Activated CD8-positive, alpha-beta T cell treated with anti-CD3 and anti-CD28 coated beads for 36 hours (primary cell): ENCODE measurements at regions not wholly inside any gene's neighbourhood (a gene's known extent, or its start where the extent isn't known, plus 50 kb on each side); places are given as distances from the start of the nearest gene placed in this dataset.
A peak's percentile ranks its signal among the peaks of the same experiment; 100 is the strongest.

ENCODE experiments used
- ATAC-seq: fragments of 200-7000 bp; cut with Tn5 transposase; one replicate; pipeline ENCODE4 v1.10.0; 2021; ENCODE audit warnings: mild to moderate bottlenecking, moderate library complexity
- CTCF ChIA-PET: fragments of 350-600 bp; sonication (Branson Sonifier 250); formaldehyde crosslinking; loops from one replicate; lab custom pipeline; 2021; ENCODE audit warnings: antibody characterized with exemption; lab: Charles Lee
- POLR2A ChIA-PET: fragments of 350-600 bp; sonication (Branson Sonifier 250); formaldehyde crosslinking; loops from one replicate; lab custom pipeline; 2021; ENCODE audit warnings: antibody characterized with exemption; lab: Charles Lee
- DNase-seq: peaks from one replicate; pipeline ENCODE4 v3.0.0-alpha.2; 2020
- H3K27ac Mint-ChIP-seq: one replicate; pipeline ENCODE4 v1.8.0; 2021; ENCODE audit warnings: mild to moderate bottlenecking, mixed read lengths
- H3K27me3 Mint-ChIP-seq: one replicate; pipeline ENCODE4 v1.8.0; 2021; ENCODE audit warnings: mixed read lengths
- H3K36me3 Mint-ChIP-seq: one replicate; pipeline ENCODE4 v1.8.0; 2021; ENCODE audit warnings: low read depth, mixed read lengths
- H3K4me1 Mint-ChIP-seq: one replicate; pipeline ENCODE4 v1.8.0; 2021; ENCODE audit warnings: low read depth, mixed read lengths
- H3K4me3 Mint-ChIP-seq: one replicate; pipeline ENCODE4 v1.8.0; 2021; ENCODE audit warnings: mild to moderate bottlenecking, moderate library complexity, mixed read lengths
- H3K9me3 Mint-ChIP-seq: one replicate; pipeline ENCODE4 v1.8.0; 2021; ENCODE audit warnings: mixed read lengths
- intact Hi-C: fragments of 100-400 bp; cut with micrococcal nuclease; formaldehyde crosslinking; loops from one replicate; pipeline ENCODE4 v1.10.0; 2022
- TF ChIP-seq, protein P1 (sequence below): fragments of 200-600 bp; IDR thresholded peaks from one replicate; pipeline ENCODE4 v1.8.0; 2022; ENCODE audit warnings: antibody characterized with exemption, mild to moderate bottlenecking

DNA sequence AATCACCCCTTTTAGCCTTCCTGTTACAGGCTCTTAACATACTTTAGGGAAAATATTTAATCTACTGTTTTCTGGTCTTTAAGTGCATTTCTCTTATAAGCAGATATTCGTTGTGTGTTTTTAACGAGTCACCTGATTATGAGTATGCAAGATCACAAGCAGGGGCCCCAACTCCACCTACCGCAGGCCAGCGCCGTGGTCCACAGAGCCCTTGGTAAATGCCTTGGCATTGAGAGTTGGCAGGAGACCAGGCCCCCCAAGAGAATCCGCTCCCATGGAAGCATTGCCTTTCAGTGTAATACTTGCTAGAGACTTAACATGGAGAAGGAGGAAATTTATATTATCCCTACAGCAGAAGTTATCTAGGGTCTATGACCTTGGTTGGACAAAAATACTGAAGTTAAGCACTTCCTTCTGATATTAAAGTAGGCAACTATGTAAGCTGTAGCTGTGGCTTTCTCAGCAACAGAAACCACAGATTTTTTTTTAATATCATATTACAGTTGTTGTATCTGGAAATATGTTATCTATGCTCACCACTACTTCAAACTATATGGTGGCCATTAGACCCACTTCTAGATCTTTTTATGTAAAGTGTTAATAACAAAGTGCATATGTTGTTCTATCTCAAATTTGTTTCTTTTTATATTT is 241.8 kb upstream of the MGAT5 start:
- Mint-ChIP-seq H3K4me3 (no peak overlapping the region), H3K4me1 (no peaks in the 10 kb centered on the region), H3K27ac (no peak overlapping the region), H3K36me3 (no peaks in the 10 kb centered on the region), H3K27me3 (no peaks in the 10 kb centered on the region), H3K9me3 (no peaks in the 10 kb centered on the region)
- POLR2A ChIA-PET, result no interaction called here
- intact Hi-C loops, result no loop called here
- TF ChIP-seq, protein P1, sequence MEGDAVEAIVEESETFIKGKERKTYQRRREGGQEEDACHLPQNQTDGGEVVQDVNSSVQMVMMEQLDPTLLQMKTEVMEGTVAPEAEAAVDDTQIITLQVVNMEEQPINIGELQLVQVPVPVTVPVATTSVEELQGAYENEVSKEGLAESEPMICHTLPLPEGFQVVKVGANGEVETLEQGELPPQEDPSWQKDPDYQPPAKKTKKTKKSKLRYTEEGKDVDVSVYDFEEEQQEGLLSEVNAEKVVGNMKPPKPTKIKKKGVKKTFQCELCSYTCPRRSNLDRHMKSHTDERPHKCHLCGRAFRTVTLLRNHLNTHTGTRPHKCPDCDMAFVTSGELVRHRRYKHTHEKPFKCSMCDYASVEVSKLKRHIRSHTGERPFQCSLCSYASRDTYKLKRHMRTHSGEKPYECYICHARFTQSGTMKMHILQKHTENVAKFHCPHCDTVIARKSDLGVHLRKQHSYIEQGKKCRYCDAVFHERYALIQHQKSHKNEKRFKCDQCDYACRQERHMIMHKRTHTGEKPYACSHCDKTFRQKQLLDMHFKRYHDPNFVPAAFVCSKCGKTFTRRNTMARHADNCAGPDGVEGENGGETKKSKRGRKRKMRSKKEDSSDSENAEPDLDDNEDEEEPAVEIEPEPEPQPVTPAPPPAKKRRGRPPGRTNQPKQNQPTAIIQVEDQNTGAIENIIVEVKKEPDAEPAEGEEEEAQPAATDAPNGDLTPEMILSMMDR, result no peak
- no peak for ATAC-seq
- no peak for DNase-seq
- CTCF ChIA-PET, result no interaction called here

DNA sequence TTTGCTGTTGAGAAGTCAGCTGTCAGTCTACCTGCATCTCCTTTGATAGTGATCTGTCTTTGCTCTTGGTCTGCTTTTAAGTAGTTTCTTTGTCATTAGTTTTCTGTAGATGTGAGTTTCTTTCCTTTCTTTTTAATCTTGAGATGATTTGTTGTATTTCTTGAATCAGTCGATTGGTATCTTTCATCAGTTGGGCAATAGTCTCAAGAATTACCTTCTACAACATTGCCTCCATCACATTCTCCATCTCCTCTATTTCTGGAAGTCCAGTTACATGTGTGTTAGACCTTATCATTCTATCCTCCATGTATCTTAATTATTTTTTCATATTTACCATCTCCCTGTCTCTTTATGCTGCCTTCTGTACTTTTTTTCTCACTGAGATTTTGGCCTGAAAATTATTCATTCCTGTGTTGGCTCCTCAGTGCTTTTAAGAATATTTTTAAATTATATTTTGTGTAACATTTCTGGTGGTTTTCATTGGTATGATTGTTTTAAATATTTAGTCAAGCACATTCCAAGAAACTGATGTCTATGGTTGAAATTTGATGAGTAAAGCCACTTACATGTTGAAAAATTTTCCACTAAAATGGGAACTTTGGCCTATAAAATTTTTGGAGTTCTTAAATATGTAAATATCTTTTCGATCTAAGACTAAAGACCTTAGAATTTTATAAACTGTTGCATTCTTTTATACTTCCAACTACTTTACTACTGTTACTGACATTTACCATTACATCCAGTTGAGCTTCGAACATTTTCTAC is 239.5 kb upstream of the MGAT5 start:
- intact Hi-C loops, result no loop called here
- CTCF ChIA-PET, result no interaction called here
- DNase-seq (no peak), ATAC-seq (no peak)
- POLR2A ChIA-PET, result no interaction called here
- no peaks in the 10 kb centered on the region for H3K9me3 Mint-ChIP-seq
- H3K36me3 Mint-ChIP-seq, result no peaks in the 10 kb centered on the region
- no peaks in the 10 kb centered on the region for H3K27me3 Mint-ChIP-seq
- H3K4me1 Mint-ChIP-seq, result no peaks in the 10 kb centered on the region
- H3K27ac Mint-ChIP-seq, result no peak overlapping the region
- TF ChIP-seq, protein P1, result no peak
- H3K4me3 Mint-ChIP-seq, result no peak overlapping the region

DNA sequence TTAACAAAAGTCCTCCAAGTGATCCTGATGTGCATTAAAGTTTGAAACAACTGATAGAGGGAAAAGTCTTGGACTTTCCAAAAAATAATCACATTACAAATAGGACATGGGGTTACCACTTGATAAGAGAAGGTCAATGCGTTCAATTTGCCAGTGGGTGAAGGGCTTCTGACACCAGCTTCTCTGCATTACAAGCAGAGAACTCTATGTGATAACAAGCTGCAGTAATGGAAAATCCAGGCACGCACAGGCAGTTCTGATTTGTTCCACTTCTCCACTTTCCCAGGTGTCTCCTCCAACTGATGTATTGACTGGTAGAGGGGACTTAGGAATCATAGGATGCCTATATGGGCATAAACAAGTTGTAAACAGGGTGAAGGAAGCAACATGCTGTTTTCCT is 234.0 kb upstream of the MGAT5 start:
- ChIA-PET POLR2A (interaction anchor here (0.6 kb wide), 1 partner anchor 21 kb away, joined by 3 read pairs; no protein-coding TSS in a partner anchor), CTCF (no interaction called here)
- no peak overlapping the region for H3K27ac Mint-ChIP-seq
- intact Hi-C loops, result no loop called here
- peaks cover 9% of the 10 kb centered on the region for H3K27me3 Mint-ChIP-seq
- TF ChIP-seq, protein P1, result no peak
- ATAC-seq (no peak), DNase-seq (no peak)
- peaks cover 13% of the 10 kb centered on the region for H3K4me1 Mint-ChIP-seq
- H3K36me3 Mint-ChIP-seq, result no peaks in the 10 kb centered on the region
- H3K9me3 Mint-ChIP-seq, result no peaks in the 10 kb centered on the region
- H3K4me3 Mint-ChIP-seq, result no peak overlapping the region

DNA sequence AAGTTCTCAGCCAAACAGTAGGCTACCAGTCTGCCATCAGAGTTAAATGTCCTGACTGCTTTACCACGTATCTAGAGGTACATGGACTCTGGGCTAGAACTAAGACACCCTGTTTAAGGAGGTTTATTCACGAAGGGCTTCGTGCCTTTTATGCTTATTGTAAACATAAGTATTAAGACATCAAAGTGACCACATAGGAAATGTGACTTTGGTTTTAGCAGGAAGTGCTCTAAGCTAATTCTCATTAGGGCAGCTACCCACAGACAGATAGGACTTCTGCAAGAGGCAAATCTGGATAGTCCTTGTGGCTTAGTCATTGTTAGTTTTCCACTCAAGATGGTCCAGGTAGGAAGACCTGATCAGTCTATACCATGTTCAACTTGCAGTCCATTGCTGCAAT is 233.3 kb upstream of the MGAT5 start:
- H3K27me3 Mint-ChIP-seq, result peaks cover 10% of the 10 kb centered on the region
- no peak overlapping the region for H3K4me3 Mint-ChIP-seq
- no peaks in the 10 kb centered on the region for H3K9me3 Mint-ChIP-seq
- ChIA-PET CTCF (no interaction called here), POLR2A (no interaction called here)
- TF ChIP-seq, protein P1, result no peak
- no peaks in the 10 kb centered on the region for H3K36me3 Mint-ChIP-seq
- no peak for ATAC-seq
- DNase-seq, result no peak
- peaks cover 13% of the 10 kb centered on the region for H3K4me1 Mint-ChIP-seq
- no peak overlapping the region for H3K27ac Mint-ChIP-seq
- intact Hi-C loops, result no loop called here

DNA sequence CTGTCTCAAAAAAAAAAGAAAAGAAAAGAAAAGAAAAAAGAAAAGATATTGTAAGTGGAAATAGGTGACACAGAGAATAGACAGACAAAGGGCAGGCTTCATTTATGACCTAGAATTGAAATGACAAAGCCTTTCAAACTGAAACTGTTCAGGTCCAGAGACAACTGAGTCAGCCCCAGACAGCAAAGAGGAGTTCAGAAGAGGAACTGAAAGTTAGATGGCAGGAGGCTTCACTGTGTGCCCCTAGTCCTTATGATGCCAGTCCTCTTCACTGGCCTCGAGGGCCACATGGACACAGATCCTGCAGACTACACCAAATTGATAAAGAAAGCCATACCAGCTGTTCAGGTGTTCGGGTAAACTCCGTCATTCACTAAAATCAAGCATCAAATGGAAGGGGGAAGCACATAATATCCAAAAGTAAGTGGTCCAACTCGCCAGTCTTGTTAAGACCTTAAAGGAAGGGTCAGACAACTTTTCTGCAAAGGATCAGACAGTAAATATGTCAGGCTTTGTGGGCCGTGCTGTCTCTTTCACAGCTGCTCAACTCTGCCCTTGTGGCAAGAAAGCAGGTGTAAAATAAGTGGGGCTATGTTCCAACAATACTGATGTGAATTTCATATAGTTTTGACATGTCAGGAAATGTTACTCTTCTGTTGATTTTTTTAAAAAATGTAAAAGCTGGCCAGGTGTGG is 231.9 kb upstream of the MGAT5 start:
- TF ChIP-seq, protein P1, result no peak
- POLR2A ChIA-PET, result no interaction called here
- Mint-ChIP-seq H3K27me3 (peaks cover 19% of the 10 kb centered on the region), H3K4me1 (peaks cover 13% of the 10 kb centered on the region), H3K27ac (no peak overlapping the region), H3K4me3 (no peak overlapping the region), H3K9me3 (no peaks in the 10 kb centered on the region), H3K36me3 (no peaks in the 10 kb centered on the region)
- peak; percentile 7 for DNase-seq
- intact Hi-C loops, result no loop called here
- CTCF ChIA-PET, result no interaction called here
- peak; percentile 42 for ATAC-seq
